Spinal cord (tissue), 9 donors: ENCODE measurements at regions not wholly inside any gene's neighbourhood (a gene's known extent, or its start where the extent isn't known, plus 50 kb on each side); places are given as distances from the start of the nearest gene placed in this dataset.

Experiments used
- DNase-seq, 6 donors: peaks; one replicate each; pipeline versions ENCODE4 v3.0.0 to v3.0.0-alpha.2; 2013 to 2015; ENCODE audit warnings: low spot score in 6 of 6, low read depth in 4 of 6
- H3K27ac ChIP-seq: one replicate; pipeline ENCODE4 v1.5.1; 2013; ENCODE audit warnings: low read depth, low read length, control low read depth
- H3K27me3 ChIP-seq: one replicate; pipeline ENCODE4 v1.6.1; 2013; ENCODE audit warnings: low read length; ENCODE audit not compliant: control insufficient read depth, insufficient read depth
- H3K36me3 ChIP-seq: one replicate; pipeline ENCODE4 v1.6.1; 2013; ENCODE audit warnings: low read length; ENCODE audit not compliant: control insufficient read depth, insufficient read depth
- H3K4me1 ChIP-seq: one replicate; pipeline ENCODE4 v1.6.1; 2013; ENCODE audit warnings: low read length; ENCODE audit not compliant: control insufficient read depth, insufficient read depth
- H3K4me3 ChIP-seq: one replicate; pipeline ENCODE4 v1.5.1; 2013; ENCODE audit warnings: low read depth, low read length, control low read depth
- H3K9me3 ChIP-seq: one replicate; pipeline ENCODE4 v1.6.1; 2013; ENCODE audit warnings: low read length; ENCODE audit not compliant: control insufficient read depth, insufficient read depth
- WGBS: methylation state at CpG from one replicate; pipeline ENCODE4 v1.1.5; 2013; ENCODE audit warnings: missing lambda C conversion rate; ENCODE audit not compliant: insufficient coverage; 5-methylcytosine and 5-hydroxymethylcytosine counted together
- donor health status: healthy.

GRCh38 chr15:70437882-70438451 lies 325.4 kb downstream of the UACA start:
- Histone ChIP-seq H3K9me3 (no peaks in the 10 kb centered on the region), H3K27ac (no peak overlapping the region), H3K4me3 (no peak overlapping the region), H3K27me3 (peaks cover 6% of the 10 kb centered on the region), H3K4me1 (peaks cover 14% of the 10 kb centered on the region), H3K36me3 (no peaks in the 10 kb centered on the region)
- 71% methylated on average over 4 of the region's 5 CpGs for WGBS
- DNase-seq = peak in 1 of 6 donors; percentile 41

- Histone ChIP-seq H3K4me3 (no peak overlapping the region), H3K4me1 (peaks cover 14% of the 10 kb centered on the region), H3K9me3 (no peaks in the 10 kb centered on the region), H3K36me3 (no peaks in the 10 kb centered on the region), H3K27ac (no peak overlapping the region), H3K27me3 (peaks cover 6% of the 10 kb centered on the region)
- WGBS = 94% methylated on average over 6 of the region's 6 CpGs
- DNase-seq = no peak
Observed at GRCh38 chr15:70437089-70437488, 326.3 kb downstream of the UACA start.

- H3K36me3 ChIP-seq = no peaks in the 10 kb centered on the region
- H3K4me3 ChIP-seq = no peak overlapping the region
- no peak overlapping the region for H3K27ac ChIP-seq
- peaks cover 8% of the 10 kb centered on the region for H3K27me3 ChIP-seq
- H3K4me1 ChIP-seq = peaks cover 17% of the 10 kb centered on the region
- DNase-seq = no peak
- no peaks in the 10 kb centered on the region for H3K9me3 ChIP-seq
- WGBS = no CpG with 5 or more reads among the region's 3 CpGs
Observed at GRCh38 chr15:70436428-70436827, 326.9 kb downstream of the UACA start.

DNA sequence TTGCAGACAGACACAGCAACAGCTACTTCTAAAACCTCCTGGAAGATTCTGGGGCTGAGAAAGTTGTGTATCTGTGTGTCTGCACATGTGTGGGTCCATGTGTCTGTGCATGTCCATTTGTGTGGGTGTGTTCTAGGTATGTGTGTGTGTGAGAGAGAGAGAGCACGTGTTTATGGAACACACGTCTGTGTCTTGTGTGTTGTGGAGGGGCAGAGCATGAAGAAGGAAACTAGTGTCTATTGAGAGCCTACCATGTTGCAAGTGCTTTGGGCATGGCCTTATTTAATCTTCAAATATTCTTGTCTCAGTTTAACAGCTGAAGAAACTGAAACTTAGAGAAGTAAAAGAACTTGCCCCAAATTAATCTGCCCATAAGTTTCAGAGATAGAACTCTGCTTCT lies 327.5 kb downstream of the UACA start:
- peaks cover 17% of the 10 kb centered on the region for H3K4me1 ChIP-seq
- WGBS = 100% methylated on average over 2 of the region's 2 CpGs

DNA sequence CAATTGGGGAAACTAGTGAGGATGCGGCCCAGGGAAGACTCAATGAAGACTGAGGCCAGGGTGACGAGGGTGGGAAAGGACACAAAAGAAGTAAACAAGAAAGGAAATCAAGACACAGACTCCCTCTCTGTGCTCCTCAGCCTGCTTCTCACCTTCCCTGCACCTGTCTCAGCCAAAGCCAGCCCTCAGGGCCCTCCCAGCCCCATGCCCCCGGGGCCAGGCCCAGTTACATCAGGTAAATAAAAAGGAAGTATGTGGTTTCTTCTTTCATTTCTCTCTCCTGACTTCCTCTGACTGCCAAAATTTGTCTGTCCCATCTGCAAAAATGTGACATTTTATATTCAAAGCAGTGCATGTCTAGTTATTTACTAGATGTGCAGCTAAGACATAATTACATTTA lies 328.0 kb downstream of the UACA start:
- WGBS = no CpG with 5 or more reads among the region's 3 CpGs
- no peak for DNase-seq
- H3K4me1 ChIP-seq = peaks cover 17% of the 10 kb centered on the region

More for the DNA sequence above, 327.5 kb downstream of the UACA start:
- peaks cover 5% of the 10 kb centered on the region for H3K27me3 ChIP-seq
- H3K27ac ChIP-seq = no peak overlapping the region
- DNase-seq = no peak
- no peak overlapping the region for H3K4me3 ChIP-seq
- no peaks in the 10 kb centered on the region for H3K9me3 ChIP-seq
- H3K36me3 ChIP-seq = no peaks in the 10 kb centered on the region

GRCh38 chr15:70433586-70434324 lies 329.6 kb downstream of the UACA start:
- H3K4me3 ChIP-seq = no peak overlapping the region
- H3K27ac ChIP-seq = no peak overlapping the region
- DNase-seq = peak in 1 of 6 donors; percentile 34
- H3K36me3 ChIP-seq = no peaks in the 10 kb centered on the region
- WGBS = 60% methylated on average over 16 of the region's 19 CpGs
- peaks cover 17% of the 10 kb centered on the region for H3K4me1 ChIP-seq
- peaks cover 4% of the 10 kb centered on the region for H3K27me3 ChIP-seq
- H3K9me3 ChIP-seq = no peaks in the 10 kb centered on the region

More for the DNA sequence above, 328.0 kb downstream of the UACA start:
- Histone ChIP-seq H3K27me3 (peaks cover 4% of the 10 kb centered on the region), H3K27ac (no peak overlapping the region), H3K4me3 (no peak overlapping the region), H3K36me3 (no peaks in the 10 kb centered on the region), H3K9me3 (no peaks in the 10 kb centered on the region)

DNA sequence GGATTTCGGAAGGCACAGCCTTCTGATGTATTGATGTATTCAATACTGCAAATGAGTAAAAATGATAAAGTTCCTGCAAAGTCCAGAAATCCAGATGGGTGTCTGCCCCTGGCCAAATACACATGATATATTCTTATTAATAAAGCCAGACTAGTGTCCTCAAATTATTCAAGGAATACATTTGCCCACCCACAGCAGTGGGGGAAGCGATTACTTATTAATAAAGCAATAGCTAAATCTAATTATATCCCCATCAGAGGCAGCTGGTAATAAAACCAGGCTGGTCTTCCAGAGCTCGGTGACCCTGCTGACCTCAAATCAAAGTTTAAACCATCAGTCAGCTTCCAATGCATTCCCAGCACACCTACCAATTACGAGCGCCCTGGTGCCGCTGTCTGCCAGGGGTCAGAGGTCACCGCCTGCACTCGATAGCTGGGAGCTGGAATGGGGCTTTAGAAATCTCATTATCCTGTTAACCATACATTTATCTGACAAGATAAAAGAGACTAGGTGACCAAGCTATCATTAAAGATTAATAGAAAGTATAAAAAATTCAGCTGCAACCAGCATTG lies 330.3 kb downstream of the UACA start:
- WGBS = no CpG with 5 or more reads among the region's 8 CpGs

GRCh38 chr15:70431854-70432253 lies 331.5 kb downstream of the UACA start:
- peaks cover 4% of the 10 kb centered on the region for H3K27me3 ChIP-seq
- no peaks in the 10 kb centered on the region for H3K36me3 ChIP-seq

More for the DNA sequence above, 330.3 kb downstream of the UACA start:
- Histone ChIP-seq H3K9me3 (no peaks in the 10 kb centered on the region), H3K4me1 (peaks cover 17% of the 10 kb centered on the region), H3K27me3 (peaks cover 4% of the 10 kb centered on the region), H3K27ac (no peak overlapping the region), H3K36me3 (no peaks in the 10 kb centered on the region), H3K4me3 (no peak overlapping the region)
- peak in 1 of 6 donors; percentile 64 for DNase-seq

DNA sequence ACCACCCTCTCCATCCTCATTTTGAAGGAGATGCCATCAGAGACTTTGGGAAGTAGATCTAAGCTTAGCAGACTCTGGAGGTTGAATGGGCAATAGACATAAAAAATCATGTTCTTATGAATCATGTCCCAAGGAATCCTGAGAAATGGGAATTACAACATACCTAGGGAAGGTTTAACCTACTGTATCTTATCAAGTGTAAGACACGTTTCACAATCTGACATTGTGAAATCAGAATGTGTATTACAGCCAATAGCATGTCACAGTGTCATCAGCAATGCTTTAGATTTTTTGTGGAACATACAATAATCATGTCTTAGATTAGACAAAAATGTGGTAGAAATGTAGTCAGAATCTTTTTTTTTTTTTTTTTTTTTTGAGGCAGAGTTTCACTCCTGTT lies 332.4 kb upstream of the TLE3 start:
- no peak for DNase-seq
- no CpG with 5 or more reads among the region's 1 CpG for WGBS
- Histone ChIP-seq H3K27me3 (peaks cover 2% of the 10 kb centered on the region), H3K9me3 (no peaks in the 10 kb centered on the region), H3K4me3 (no peak overlapping the region), H3K36me3 (no peaks in the 10 kb centered on the region), H3K27ac (no peak overlapping the region), H3K4me1 (peaks cover 19% of the 10 kb centered on the region)

More at GRCh38 chr15:70431854-70432253, 331.5 kb downstream of the UACA start:
- Histone ChIP-seq H3K4me3 (no peak overlapping the region), H3K27ac (no peak overlapping the region), H3K9me3 (no peaks in the 10 kb centered on the region), H3K4me1 (peaks cover 17% of the 10 kb centered on the region)
- 86% methylated on average over 4 of the region's 4 CpGs for WGBS
- DNase-seq = no peak
